HG02840 (cell line): ENCODE measurements at regions not wholly inside any gene's neighbourhood (a gene's known extent, or its start where the extent isn't known, plus 50 kb on each side); places are given as distances from the start of the nearest gene placed in this dataset.

ENCODE experiments used
- ATAC-seq: cut with Tn5 transposase; IDR thresholded peaks from one replicate; pipeline ENCODE4 v1.9.1; 2021; ENCODE audit warnings: mild to moderate bottlenecking, moderate library complexity, moderate number of reproducible peaks; ENCODE audit not compliant: unreplicated experiment, low FRiP score

GRCh38 chr3:132183811-132184210 is 133.4 kb upstream of the ACP3 start:
- no peak for ATAC-seq

GRCh38 chr3:132187746-132188145 is 129.5 kb upstream of the ACP3 start:
- ATAC-seq, result no peak

- ATAC-seq, result no peak
These were observed 127.6 kb upstream of the ACP3 start for GRCh38 chr3:132189601-132190000.

GRCh38 chr3:132196113-132196512 is 121.1 kb upstream of the ACP3 start:
- ATAC-seq, result no peak

- ATAC-seq, result no peak
These were observed 118.7 kb upstream of the ACP3 start for GRCh38 chr3:132198516-132198915.

- no peak for ATAC-seq
These were observed 117.8 kb upstream of the ACP3 start for GRCh38 chr3:132199451-132199850.

- no peak for ATAC-seq
These were observed 114.6 kb upstream of the ACP3 start for GRCh38 chr3:132202586-132202985.

- ATAC-seq, result no peak
These were observed 113.2 kb upstream of the ACP3 start for GRCh38 chr3:132203889-132204596.

- no peak for ATAC-seq
These were observed 111.6 kb upstream of the ACP3 start for GRCh38 chr3:132205609-132206008.

GRCh38 chr3:132209855-132210254 is 107.4 kb upstream of the ACP3 start:
- no peak for ATAC-seq

- ATAC-seq, result no peak
These were observed 106.5 kb upstream of the ACP3 start for GRCh38 chr3:132210476-132211346.

- ATAC-seq, result no peak
These were observed 105.3 kb upstream of the ACP3 start for GRCh38 chr3:132211896-132212295.

GRCh38 chr3:132218817-132219755 is 98.1 kb upstream of the ACP3 start:
- ATAC-seq, result no peak

GRCh38 chr3:132220986-132221385 is 96.2 kb upstream of the ACP3 start:
- ATAC-seq, result no peak

- ATAC-seq, result no peak
These were observed 94.2 kb upstream of the ACP3 start for GRCh38 chr3:132222868-132223538.

- no peak for ATAC-seq
These were observed 91.5 kb upstream of the ACP3 start for GRCh38 chr3:132225664-132226063.

GRCh38 chr3:132228923-132229322 is 88.3 kb upstream of the ACP3 start:
- ATAC-seq, result no peak

GRCh38 chr3:132229641-132230040 is 87.6 kb upstream of the ACP3 start:
- ATAC-seq, result no peak

GRCh38 chr3:132230156-132231000 is 86.8 kb upstream of the ACP3 start:
- ATAC-seq, result no peak
